ENCODE measurements at regions not wholly inside any gene's neighbourhood (a gene's known extent, or its start where the extent isn't known, plus 50 kb on each side); places are given as distances from the start of the nearest gene placed in this dataset.

- Histone ChIP-seq H3K27ac (ENCODE audit: low read depth, low read length) (no peak overlapping the region), H4K20me1 (ENCODE audit: insufficient read depth) (no peaks in the 10 kb centered on the region), H3K4me1 (ENCODE audit: control insufficient read depth in 1 of 2, insufficient read depth in 2 of 2, low read length in 2 of 2) (no peaks in the 10 kb centered on the region), H3K4me3 (replicated peaks in 1 of 2; ENCODE audit: low read depth in 1 of 2, low read length in 2 of 2) (no peak overlapping the region), H2AFZ (ENCODE audit: low read depth, low read length, poor library complexity, severe bottlenecking) (no peak overlapping the region), H3K79me2 (ENCODE audit: insufficient read depth, low read length) (no peaks in the 10 kb centered on the region), H3K27me3 (ENCODE audit: insufficient read depth, low read length) (0 out of 2 replicates have a peak, but pooled peaks cover 4% of the 10 kb centered on the region), H3K4me2 (ENCODE audit: low read length) (no peak overlapping the region), H3K36me3 (ENCODE audit: control insufficient read depth in 1 of 2, insufficient read depth in 2 of 2, low read length in 2 of 2) (no peaks in the 10 kb centered on the region), H3K9ac (ENCODE audit: low read length) (no peak overlapping the region), H3K9me3 (ENCODE audit: control insufficient read depth in 1 of 2, insufficient read depth in 1 of 2, low read depth in 1 of 2, low read length in 2 of 2) (no peaks in the 10 kb centered on the region), H3K9me2 (ENCODE audit: insufficient read depth) (no peaks in the 10 kb centered on the region)
- no TSS peak for BruUV-seq (replicated peaks)
- DNase-seq (ENCODE audit: low read depth, low spot score) (no peak), ATAC-seq (no peak)
- intact Hi-C loops (cut with micrococcal nuclease) = loop anchor here (5.0 kb wide), 1 partner anchor 276 kb away; no protein-coding TSS in a partner anchor
- ChIA-PET POLR2A (no interaction called here), RAD21 (ENCODE audit: low non-redundant PET in 1 of 2, low total read pairs in 2 of 2, uncharacterized antibody in 2 of 2, unreplicated experiment in 2 of 2) (no interaction called here), CTCF (no interaction called here)
- TF ChIP-seq, protein P1, sequence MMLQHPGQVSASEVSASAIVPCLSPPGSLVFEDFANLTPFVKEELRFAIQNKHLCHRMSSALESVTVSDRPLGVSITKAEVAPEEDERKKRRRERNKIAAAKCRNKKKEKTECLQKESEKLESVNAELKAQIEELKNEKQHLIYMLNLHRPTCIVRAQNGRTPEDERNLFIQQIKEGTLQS (IDR thresholded peaks at IDR 0.05) = no peak
- TF ChIP-seq REST (IDR thresholded peaks at IDR 0.05; ENCODE audit: low read depth) = no peak
- TF ChIP-seq MAX (IDR thresholded peaks at IDR 0.05) = no peak
- TF ChIP-seq EZH2 (IDR thresholded peaks at IDR 0.05) = no peak
- no peak for TF ChIP-seq SRF (IDR thresholded peaks at IDR 0.05; ENCODE audit: low read depth)
- TF ChIP-seq CEBPB (IDR thresholded peaks at IDR 0.05; ENCODE audit: low read depth) = no peak
- TF ChIP-seq TCF7L2 (IDR thresholded peaks at IDR 0.05; ENCODE audit: borderline replicate concordance, extremely low read depth, insufficient read depth, insufficient read length) = no peak
- TF ChIP-seq POLR2A (IDR thresholded peaks at IDR 0.05; ENCODE audit: borderline replicate concordance, extremely low read depth, insufficient read depth, insufficient read length) = no peak
- no peak for TF ChIP-seq YY1 (IDR thresholded peaks at IDR 0.05; ENCODE audit: extremely low read depth, insufficient replicate concordance, low read depth, low read length)
- no peak for TF ChIP-seq SIN3A (IDR thresholded peaks at IDR 0.05; ENCODE audit: low read depth)
- TF ChIP-seq, protein P2, sequence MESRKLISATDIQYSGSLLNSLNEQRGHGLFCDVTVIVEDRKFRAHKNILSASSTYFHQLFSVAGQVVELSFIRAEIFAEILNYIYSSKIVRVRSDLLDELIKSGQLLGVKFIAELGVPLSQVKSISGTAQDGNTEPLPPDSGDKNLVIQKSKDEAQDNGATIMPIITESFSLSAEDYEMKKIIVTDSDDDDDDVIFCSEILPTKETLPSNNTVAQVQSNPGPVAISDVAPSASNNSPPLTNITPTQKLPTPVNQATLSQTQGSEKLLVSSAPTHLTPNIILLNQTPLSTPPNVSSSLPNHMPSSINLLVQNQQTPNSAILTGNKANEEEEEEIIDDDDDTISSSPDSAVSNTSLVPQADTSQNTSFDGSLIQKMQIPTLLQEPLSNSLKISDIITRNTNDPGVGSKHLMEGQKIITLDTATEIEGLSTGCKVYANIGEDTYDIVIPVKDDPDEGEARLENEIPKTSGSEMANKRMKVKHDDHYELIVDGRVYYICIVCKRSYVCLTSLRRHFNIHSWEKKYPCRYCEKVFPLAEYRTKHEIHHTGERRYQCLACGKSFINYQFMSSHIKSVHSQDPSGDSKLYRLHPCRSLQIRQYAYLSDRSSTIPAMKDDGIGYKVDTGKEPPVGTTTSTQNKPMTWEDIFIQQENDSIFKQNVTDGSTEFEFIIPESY (IDR thresholded peaks at IDR 0.05; ENCODE audit: extremely low read depth, insufficient replicate concordance, low read length) = no peak
- no peak for TF ChIP-seq CBX3 (IDR thresholded peaks at IDR 0.05; ENCODE audit: low read depth)
- TF ChIP-seq ELF1 (IDR thresholded peaks at IDR 0.05; ENCODE audit: borderline replicate concordance, low read depth) = no peak
- TF ChIP-seq RAD21 (IDR thresholded peaks at IDR 0.05; ENCODE audit: low read depth) = no peak
- no peak for TF ChIP-seq JUND (IDR thresholded peaks at IDR 0.05)
Measured at GRCh38 chr11:110892741-110893285, 180.6 kb upstream of the ARHGAP20 start.
